ENCODE measurements at regions not wholly inside any gene's neighbourhood (a gene's known extent, or its start where the extent isn't known, plus 50 kb on each side); places are given as distances from the start of the nearest gene placed in this dataset.

DNA sequence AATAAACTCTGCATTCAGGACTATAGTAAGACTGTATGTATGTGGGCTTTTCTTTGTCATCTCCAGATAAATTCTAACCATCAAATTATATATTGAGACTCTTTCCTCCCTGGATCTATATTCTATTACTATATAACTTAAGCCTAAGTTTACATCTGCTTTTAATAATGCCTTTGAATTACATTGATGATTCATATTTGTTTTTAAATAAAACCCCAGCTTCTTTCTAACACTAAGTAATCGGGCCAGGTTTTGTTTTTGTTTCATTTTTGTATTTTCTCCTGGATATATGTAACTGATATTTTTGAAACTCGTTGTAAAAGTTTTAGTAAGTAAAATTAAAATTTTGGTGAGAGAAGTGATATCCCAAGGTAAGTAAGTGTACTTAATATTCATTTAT lies 1599.1 kb downstream of the PCDH9 start:
- Histone ChIP-seq H3K4me3 (no peak overlapping the region), H3K9me2 (replicated peaks; ENCODE audit: insufficient read depth) (no peaks in the 10 kb centered on the region), H3K9me3 (ENCODE audit: low read depth) (no peaks in the 10 kb centered on the region), H3K4me1 (ENCODE audit: insufficient read depth) (no peaks in the 10 kb centered on the region), H3K79me2 (no peaks in the 10 kb centered on the region), H3K36me3 (replicated peaks; ENCODE audit: insufficient read depth, low read depth) (no peaks in the 10 kb centered on the region), H3K4me2 (no peak overlapping the region), H4K20me1 (ENCODE audit: insufficient read depth, poor library complexity, severe bottlenecking) (no peaks in the 10 kb centered on the region), H2AFZ (no peak overlapping the region), H3K27ac (no peak overlapping the region), H3K27me3 (no peaks in the 10 kb centered on the region)
- 82% methylated on average over 2 of the region's 2 CpGs for WGBS (ENCODE audit: low lambda C conversion rate, missing lambda C conversion rate)
- TF ChIP-seq EZH2phosphoT487 (IDR thresholded peaks at IDR 0.05; ENCODE audit: low read depth, severe bottlenecking, unreplicated experiment), result no peak
- no peak for TF ChIP-seq EZH2 (IDR thresholded peaks at IDR 0.05; ENCODE audit: borderline replicate concordance)
- TF ChIP-seq, protein P1, sequence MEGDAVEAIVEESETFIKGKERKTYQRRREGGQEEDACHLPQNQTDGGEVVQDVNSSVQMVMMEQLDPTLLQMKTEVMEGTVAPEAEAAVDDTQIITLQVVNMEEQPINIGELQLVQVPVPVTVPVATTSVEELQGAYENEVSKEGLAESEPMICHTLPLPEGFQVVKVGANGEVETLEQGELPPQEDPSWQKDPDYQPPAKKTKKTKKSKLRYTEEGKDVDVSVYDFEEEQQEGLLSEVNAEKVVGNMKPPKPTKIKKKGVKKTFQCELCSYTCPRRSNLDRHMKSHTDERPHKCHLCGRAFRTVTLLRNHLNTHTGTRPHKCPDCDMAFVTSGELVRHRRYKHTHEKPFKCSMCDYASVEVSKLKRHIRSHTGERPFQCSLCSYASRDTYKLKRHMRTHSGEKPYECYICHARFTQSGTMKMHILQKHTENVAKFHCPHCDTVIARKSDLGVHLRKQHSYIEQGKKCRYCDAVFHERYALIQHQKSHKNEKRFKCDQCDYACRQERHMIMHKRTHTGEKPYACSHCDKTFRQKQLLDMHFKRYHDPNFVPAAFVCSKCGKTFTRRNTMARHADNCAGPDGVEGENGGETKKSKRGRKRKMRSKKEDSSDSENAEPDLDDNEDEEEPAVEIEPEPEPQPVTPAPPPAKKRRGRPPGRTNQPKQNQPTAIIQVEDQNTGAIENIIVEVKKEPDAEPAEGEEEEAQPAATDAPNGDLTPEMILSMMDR (IDR thresholded peaks at IDR 0.05; ENCODE audit: poor library complexity), result no peak
- no peak for DNase-seq (ENCODE audit: low spot score)

GRCh38 chr13:65629926-65630325 lies 1600.2 kb downstream of the PCDH9 start:
- no peak for TF ChIP-seq EZH2 (IDR thresholded peaks at IDR 0.05; ENCODE audit: borderline replicate concordance)
- TF ChIP-seq EZH2phosphoT487 (IDR thresholded peaks at IDR 0.05; ENCODE audit: low read depth, severe bottlenecking, unreplicated experiment), result no peak
- Histone ChIP-seq H3K27ac (no peak overlapping the region), H2AFZ (no peak overlapping the region)

DNA sequence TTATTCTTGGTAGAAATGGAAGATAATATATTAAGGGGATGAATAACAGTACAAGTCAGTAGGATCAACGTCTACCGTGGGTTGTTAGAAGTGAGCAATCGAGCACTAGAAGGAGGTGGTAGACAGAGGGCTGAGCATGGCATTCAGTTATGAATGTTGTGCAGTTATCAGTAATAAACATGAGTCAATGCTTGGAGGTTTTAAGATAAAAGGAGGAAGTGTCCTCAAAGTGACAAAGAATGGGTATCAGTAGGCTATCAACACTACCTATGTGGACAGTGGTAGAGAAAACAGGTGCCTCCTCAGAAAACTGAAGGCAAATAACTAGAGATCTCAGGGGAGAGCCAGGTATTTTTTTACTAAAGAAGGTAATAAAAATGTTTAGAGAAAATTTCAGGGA lies 1607.0 kb downstream of the PCDH9 start:
- H3K27me3 ChIP-seq, result no peaks in the 10 kb centered on the region
- no peak overlapping the region for H3K4me2 ChIP-seq
- no peaks in the 10 kb centered on the region for H4K20me1 ChIP-seq (ENCODE audit: insufficient read depth, poor library complexity, severe bottlenecking)
- no peaks in the 10 kb centered on the region for H3K4me1 ChIP-seq (ENCODE audit: insufficient read depth)
- no peak overlapping the region for H3K4me3 ChIP-seq
- no peaks in the 10 kb centered on the region for H3K79me2 ChIP-seq
- no peak for TF ChIP-seq EZH2 (IDR thresholded peaks at IDR 0.05; ENCODE audit: borderline replicate concordance)
- TF ChIP-seq, protein P1 (IDR thresholded peaks at IDR 0.05; ENCODE audit: poor library complexity), result no peak
- TF ChIP-seq EZH2phosphoT487 (IDR thresholded peaks at IDR 0.05; ENCODE audit: low read depth, severe bottlenecking, unreplicated experiment), result no peak
- DNase-seq (ENCODE audit: low spot score), result no peak
- no peak overlapping the region for H3K27ac ChIP-seq
- H3K36me3 ChIP-seq (replicated peaks; ENCODE audit: insufficient read depth, low read depth), result no peaks in the 10 kb centered on the region
- H3K9me3 ChIP-seq (ENCODE audit: low read depth), result no peaks in the 10 kb centered on the region
- 97% methylated on average over 3 of the region's 3 CpGs for WGBS (ENCODE audit: low lambda C conversion rate, missing lambda C conversion rate)
- no peaks in the 10 kb centered on the region for H3K9me2 ChIP-seq (replicated peaks; ENCODE audit: insufficient read depth)
- no peak overlapping the region for H2AFZ ChIP-seq

More at GRCh38 chr13:65629926-65630325, 1600.2 kb downstream of the PCDH9 start:
- Histone ChIP-seq H3K9me3 (ENCODE audit: low read depth) (no peaks in the 10 kb centered on the region), H3K9me2 (replicated peaks; ENCODE audit: insufficient read depth) (no peaks in the 10 kb centered on the region), H3K36me3 (replicated peaks; ENCODE audit: insufficient read depth, low read depth) (no peaks in the 10 kb centered on the region), H3K4me1 (ENCODE audit: insufficient read depth) (no peaks in the 10 kb centered on the region), H3K4me2 (no peak overlapping the region), H3K27me3 (no peaks in the 10 kb centered on the region), H3K4me3 (no peak overlapping the region), H4K20me1 (ENCODE audit: insufficient read depth, poor library complexity, severe bottlenecking) (no peaks in the 10 kb centered on the region), H3K79me2 (no peaks in the 10 kb centered on the region)
- no peak for DNase-seq (ENCODE audit: low spot score)
- WGBS (ENCODE audit: low lambda C conversion rate, missing lambda C conversion rate), result 65% methylated on average over 2 of the region's 2 CpGs

DNA sequence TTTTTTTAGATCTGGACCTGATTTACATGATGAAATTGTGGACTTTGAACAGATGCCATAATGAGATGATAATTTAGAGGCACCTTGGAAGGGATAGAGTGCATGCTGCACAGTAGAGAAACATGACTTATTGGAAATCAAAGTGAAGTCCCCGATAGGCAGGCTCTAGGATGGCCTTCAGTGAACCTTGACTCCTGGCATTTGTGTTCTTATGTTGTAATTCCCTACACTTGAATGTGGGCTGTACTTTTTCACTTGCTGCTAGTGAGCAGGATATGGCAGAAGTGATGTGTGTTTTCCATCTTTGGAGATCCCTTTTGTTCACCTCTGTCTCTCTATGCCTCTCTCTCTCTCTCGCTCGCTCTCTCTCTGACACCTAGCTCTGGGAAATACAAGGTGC lies 1614.6 kb downstream of the PCDH9 start:
- Histone ChIP-seq H2AFZ (no peak overlapping the region), H3K4me2 (no peak overlapping the region)

More for the DNA sequence above, 1614.6 kb downstream of the PCDH9 start:
- Histone ChIP-seq H3K9me2 (replicated peaks; ENCODE audit: insufficient read depth) (no peaks in the 10 kb centered on the region), H3K27ac (no peak overlapping the region), H3K4me3 (no peak overlapping the region), H3K36me3 (replicated peaks; ENCODE audit: insufficient read depth, low read depth) (no peaks in the 10 kb centered on the region), H3K27me3 (no peaks in the 10 kb centered on the region), H3K79me2 (no peaks in the 10 kb centered on the region), H3K9me3 (ENCODE audit: low read depth) (no peaks in the 10 kb centered on the region), H4K20me1 (ENCODE audit: insufficient read depth, poor library complexity, severe bottlenecking) (no peaks in the 10 kb centered on the region), H3K4me1 (ENCODE audit: insufficient read depth) (no peaks in the 10 kb centered on the region)
- 95% methylated on average over 3 of the region's 3 CpGs for WGBS (ENCODE audit: low lambda C conversion rate, missing lambda C conversion rate)
- no peak for DNase-seq (ENCODE audit: low spot score)
- no peak for TF ChIP-seq EZH2phosphoT487 (IDR thresholded peaks at IDR 0.05; ENCODE audit: low read depth, severe bottlenecking, unreplicated experiment)
- TF ChIP-seq EZH2 (IDR thresholded peaks at IDR 0.05; ENCODE audit: borderline replicate concordance), result no peak
- TF ChIP-seq, protein P1 (IDR thresholded peaks at IDR 0.05; ENCODE audit: poor library complexity), result no peak

Measured in hepatocyte (in vitro differentiated cells).